ENCODE measurements at regions not wholly inside any gene's neighbourhood (a gene's known extent, or its start where the extent isn't known, plus 50 kb on each side); places are given as distances from the start of the nearest gene placed in this dataset.

- Histone ChIP-seq H2AFZ (ENCODE audit: insufficient read depth, low read depth, low read length, poor library complexity, severe bottlenecking) (no peak overlapping the region), H3K9ac (ENCODE audit: insufficient read depth, low read length, poor library complexity, severe bottlenecking) (no peak overlapping the region), H3K27me3 (ENCODE audit: control insufficient read depth in 2 of 2, insufficient read depth in 2 of 2, low read length in 2 of 2) (no peaks in the 10 kb centered on the region), H4K20me1 (ENCODE audit: insufficient read depth, low read length) (no peaks in the 10 kb centered on the region), H3K4me1 (ENCODE audit: control insufficient read depth in 1 of 2, insufficient read depth in 2 of 2, low read length in 2 of 2) (no peaks in the 10 kb centered on the region), H3K4me3 (replicated peaks in 1 of 3; ENCODE audit: low read depth in 2 of 3, low read length in 3 of 3) (no peak overlapping the region), H3K9me3 (replicated peaks in 1 of 2; ENCODE audit: control insufficient read depth in 1 of 2, insufficient read depth in 1 of 2, low read length in 2 of 2) (no peaks in the 10 kb centered on the region), H3K36me3 (replicated peaks in 1 of 2; ENCODE audit: control insufficient read depth in 1 of 2, insufficient read depth in 2 of 2, low read length in 2 of 2) (no peaks in the 10 kb centered on the region), H3K27ac (ENCODE audit: low read depth in 1 of 2, low read length in 2 of 2) (no peak overlapping the region), H3K4me2 (replicated peaks; ENCODE audit: extremely low read depth, low read length, poor library complexity, severe bottlenecking) (no peak overlapping the region), H3K79me2 (ENCODE audit: insufficient read depth, low read length) (no peaks in the 10 kb centered on the region)
- intact Hi-C loops (cut with micrococcal nuclease): no loop called here
- H3K36me3 Mint-ChIP-seq: no peaks in the 10 kb centered on the region
- H3K4me1 Mint-ChIP-seq: no peaks in the 10 kb centered on the region
- no peak for DNase-seq
- no peak overlapping the region for H3K27ac Mint-ChIP-seq
- no peak overlapping the region for H3K4me3 Mint-ChIP-seq
- peaks cover 0 to 6% (median 0%) of the 10 kb centered on the region in 7 donors for H3K9me3 Mint-ChIP-seq
- no peak for TF ChIP-seq CTCF (IDR thresholded peaks at IDR 0.05)
- no peaks in the 10 kb centered on the region for H3K27me3 Mint-ChIP-seq (ENCODE audit: low read depth in 3 of 3)
- no CpG with 5 or more reads among the region's 3 CpGs for WGBS (ENCODE audit: insufficient coverage)
These were observed 285.4 kb downstream of the DHX15 start for GRCh38 chr4:24298911-24299310.

GRCh38 chr4:24287096-24287495 is 297.3 kb downstream of the DHX15 start:
- TF ChIP-seq CTCF (IDR thresholded peaks at IDR 0.05): no peak
- Mint-ChIP-seq H3K4me1 (no peaks in the 10 kb centered on the region), H3K4me3 (no peak overlapping the region), H3K9me3 (peaks cover 1 to 13% (median 2%) of the 10 kb centered on the region in 7 donors), H3K27ac (no peak overlapping the region), H3K27me3 (ENCODE audit: low read depth in 3 of 3) (peaks cover 0 to 3% (median 2%) of the 10 kb centered on the region in 3 donors), H3K36me3 (no peaks in the 10 kb centered on the region)
- Histone ChIP-seq H3K9me3 (replicated peaks in 1 of 2; ENCODE audit: control insufficient read depth in 1 of 2, insufficient read depth in 1 of 2, low read length in 2 of 2) (no peaks in the 10 kb centered on the region), H3K79me2 (ENCODE audit: insufficient read depth, low read length) (no peaks in the 10 kb centered on the region), H4K20me1 (ENCODE audit: insufficient read depth, low read length) (no peaks in the 10 kb centered on the region), H3K27ac (ENCODE audit: low read depth in 1 of 2, low read length in 2 of 2) (no peak overlapping the region), H2AFZ (ENCODE audit: insufficient read depth, low read depth, low read length, poor library complexity, severe bottlenecking) (no peak overlapping the region), H3K27me3 (ENCODE audit: control insufficient read depth in 2 of 2, insufficient read depth in 2 of 2, low read length in 2 of 2) (no peaks in the 10 kb centered on the region), H3K36me3 (replicated peaks in 1 of 2; ENCODE audit: control insufficient read depth in 1 of 2, insufficient read depth in 2 of 2, low read length in 2 of 2) (no peaks in the 10 kb centered on the region), H3K9ac (ENCODE audit: insufficient read depth, low read length, poor library complexity, severe bottlenecking) (no peak overlapping the region), H3K4me1 (ENCODE audit: control insufficient read depth in 1 of 2, insufficient read depth in 2 of 2, low read length in 2 of 2) (no peaks in the 10 kb centered on the region), H3K4me3 (replicated peaks in 1 of 3; ENCODE audit: low read depth in 2 of 3, low read length in 3 of 3) (no peak overlapping the region), H3K4me2 (replicated peaks; ENCODE audit: extremely low read depth, low read length, poor library complexity, severe bottlenecking) (no peak overlapping the region)
- intact Hi-C loops (cut with micrococcal nuclease): no loop called here
- WGBS (ENCODE audit: insufficient coverage): no CpG with 5 or more reads among the region's 3 CpGs
- DNase-seq: no peak

Data from CD14-positive monocyte (primary cell).